ENCODE measurements at regions not wholly inside any gene's neighbourhood (a gene's known extent, or its start where the extent isn't known, plus 50 kb on each side); places are given as distances from the start of the nearest gene placed in this dataset.

DNA sequence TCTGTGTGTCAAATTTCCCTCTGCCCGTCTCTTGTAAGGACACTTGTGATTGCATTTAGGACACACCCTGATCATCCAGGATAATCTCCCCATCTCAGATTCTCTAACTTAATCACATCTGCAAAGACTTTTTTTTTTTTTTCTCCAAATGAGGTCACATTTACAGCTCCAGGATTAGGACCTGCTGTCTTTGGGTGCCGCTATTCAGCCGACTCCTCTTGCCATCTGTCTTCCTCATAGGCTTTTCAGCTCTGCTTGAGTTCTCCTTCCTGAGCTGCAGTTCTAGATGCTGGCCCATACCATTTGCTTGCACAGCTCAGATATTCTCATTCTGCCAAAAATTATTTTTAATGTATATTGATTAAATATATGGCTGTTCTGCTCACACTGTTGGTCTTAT lies 94.3 kb upstream of the TLE3 start:
- Mint-ChIP-seq H3K9me3 (peaks cover 6% of the 10 kb centered on the region), H3K4me1 (peaks cover 15% of the 10 kb centered on the region), H3K27ac (no peak overlapping the region), H3K27me3 (peaks cover 7% of the 10 kb centered on the region), H3K4me3 (no peak overlapping the region), H3K36me3 (peaks cover 4% of the 10 kb centered on the region)
- DNase-seq (ENCODE audit: low spot score in 2 of 2): no peak
- no peak for ATAC-seq (ENCODE audit: low read depth)

DNA sequence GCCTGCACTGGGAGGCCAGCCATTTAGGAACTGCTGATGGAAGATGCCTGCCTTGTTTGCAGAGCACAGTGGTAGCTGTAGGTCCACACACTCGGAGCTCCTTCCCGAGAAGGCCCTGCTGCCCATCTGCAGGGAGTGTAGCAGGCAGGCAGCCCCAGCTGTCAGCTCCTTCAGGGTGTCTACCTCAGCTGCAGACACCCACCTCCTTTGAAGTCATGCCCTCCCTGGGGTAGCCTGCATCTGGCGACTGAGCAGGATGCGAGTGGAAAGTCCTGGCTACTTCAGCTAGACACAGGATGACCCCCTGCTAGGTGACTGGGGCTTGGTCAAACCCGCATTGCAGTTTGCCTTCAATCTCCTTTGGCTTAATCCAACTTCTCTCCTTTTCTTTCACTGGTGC lies 93.2 kb upstream of the TLE3 start:
- no peak overlapping the region for H3K4me3 Mint-ChIP-seq
- H3K27ac Mint-ChIP-seq: no peak overlapping the region
- DNase-seq (ENCODE audit: low spot score in 2 of 2): no peak
- ATAC-seq (ENCODE audit: low read depth): no peak
- H3K27me3 Mint-ChIP-seq: peaks cover 9% of the 10 kb centered on the region
- H3K36me3 Mint-ChIP-seq: peaks cover 4% of the 10 kb centered on the region
- peaks cover 17% of the 10 kb centered on the region for H3K4me1 Mint-ChIP-seq
- H3K9me3 Mint-ChIP-seq: peaks cover 6% of the 10 kb centered on the region

DNA sequence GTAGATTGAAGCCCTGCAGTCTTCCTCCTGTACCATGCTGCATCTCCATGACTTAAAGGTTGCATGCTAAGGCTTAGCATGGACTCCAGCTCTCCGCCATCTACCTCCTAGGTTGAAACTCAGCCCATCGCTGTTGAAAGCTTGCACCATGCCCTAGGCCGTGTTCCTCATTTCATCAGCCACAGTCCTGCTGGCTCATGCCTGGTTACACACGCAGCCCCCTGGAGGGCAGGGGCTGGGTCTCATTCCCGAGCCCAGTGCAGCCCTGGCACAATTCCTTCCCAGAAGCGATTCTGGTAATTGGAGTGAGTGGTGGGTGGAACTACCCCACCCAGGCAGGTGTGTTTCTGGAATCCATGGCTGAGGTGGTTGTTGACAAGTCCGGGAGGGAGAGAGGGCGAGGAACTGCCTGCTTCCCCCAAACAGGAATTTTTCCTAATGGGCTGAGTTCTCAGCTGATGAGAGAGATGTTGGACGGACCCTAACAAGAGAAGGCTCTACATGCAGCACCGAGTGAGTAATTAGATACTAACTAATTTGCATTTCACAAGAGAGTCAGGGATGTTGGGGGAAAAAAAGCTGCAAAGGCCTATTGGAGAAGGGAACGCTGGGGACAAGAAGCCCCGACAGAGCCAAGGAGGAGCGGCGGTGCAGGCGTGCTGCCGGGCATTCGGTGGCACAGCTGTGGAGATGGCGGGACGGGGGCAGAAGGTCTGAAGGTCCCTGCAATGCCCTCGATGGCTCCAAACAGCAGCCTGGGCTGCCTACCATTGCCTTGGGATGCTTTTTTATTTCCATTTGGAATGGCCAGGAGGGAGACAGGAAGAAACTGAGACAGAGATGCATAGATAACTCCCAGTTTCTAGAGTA lies 92.3 kb upstream of the TLE3 start:
- peaks cover 6% of the 10 kb centered on the region for H3K9me3 Mint-ChIP-seq
- peaks cover 4% of the 10 kb centered on the region for H3K36me3 Mint-ChIP-seq
- H3K4me1 Mint-ChIP-seq: peaks cover 18% of the 10 kb centered on the region
- no peak overlapping the region for H3K4me3 Mint-ChIP-seq
- DNase-seq (ENCODE audit: low spot score in 2 of 2) (no peak), ATAC-seq (ENCODE audit: low read depth) (no peak)
- H3K27ac Mint-ChIP-seq: no peak overlapping the region
- H3K27me3 Mint-ChIP-seq: peaks cover 8% of the 10 kb centered on the region

DNA sequence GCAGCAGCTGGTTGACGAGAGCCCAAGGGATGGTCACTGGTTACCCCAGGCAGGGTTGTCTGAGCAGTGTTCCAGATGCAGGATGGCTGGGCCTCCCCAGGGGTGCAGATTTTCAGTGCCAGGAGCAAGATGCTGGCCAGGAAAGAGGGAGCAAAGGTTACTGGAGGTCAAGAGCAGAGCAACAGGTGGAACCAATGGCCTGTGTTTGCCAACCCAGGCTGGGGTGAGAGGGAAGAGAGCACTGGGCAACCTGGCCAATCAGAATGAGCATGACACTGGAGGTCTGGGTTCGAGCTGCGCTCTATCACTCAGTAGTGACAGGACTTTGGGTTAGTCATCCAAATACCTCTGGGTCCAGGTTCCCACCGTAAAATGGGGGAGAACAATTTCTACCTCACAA lies 90.6 kb upstream of the TLE3 start:
- peaks cover 4% of the 10 kb centered on the region for H3K36me3 Mint-ChIP-seq
- H3K9me3 Mint-ChIP-seq: peaks cover 7% of the 10 kb centered on the region
- peaks cover 20% of the 10 kb centered on the region for H3K4me1 Mint-ChIP-seq
- no peak overlapping the region for H3K4me3 Mint-ChIP-seq
- H3K27ac Mint-ChIP-seq: no peak overlapping the region
- H3K27me3 Mint-ChIP-seq: peaks cover 8% of the 10 kb centered on the region
- ATAC-seq (ENCODE audit: low read depth) (no peak), DNase-seq (ENCODE audit: low spot score in 2 of 2) (no peak)

DNA sequence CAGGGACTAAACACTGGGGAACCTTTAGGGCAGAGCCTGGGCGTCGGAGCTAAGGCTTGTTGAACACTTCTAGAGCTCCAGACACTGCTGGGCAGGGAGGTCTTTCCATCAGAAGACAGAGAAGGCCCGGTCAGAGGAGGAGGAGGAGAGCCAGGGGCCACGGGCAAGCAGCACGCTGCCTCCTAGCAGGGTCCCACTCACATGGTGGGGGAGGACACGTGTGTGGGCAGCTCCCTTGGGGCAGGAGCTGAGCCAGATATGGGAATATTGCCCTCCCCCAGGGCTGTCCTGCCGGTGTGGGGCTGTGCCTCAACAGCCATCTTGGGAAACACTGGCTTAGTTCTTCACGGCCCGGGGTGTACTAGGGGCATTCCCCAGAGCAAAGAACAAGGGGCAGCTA lies 89.6 kb upstream of the TLE3 start:
- DNase-seq (ENCODE audit: low spot score in 2 of 2): no peak
- ATAC-seq (ENCODE audit: low read depth): no peak
- Mint-ChIP-seq H3K27me3 (peaks cover 9% of the 10 kb centered on the region), H3K4me1 (peaks cover 23% of the 10 kb centered on the region), H3K27ac (no peak overlapping the region), H3K4me3 (no peak overlapping the region), H3K9me3 (peaks cover 7% of the 10 kb centered on the region), H3K36me3 (peaks cover 3% of the 10 kb centered on the region)

DNA sequence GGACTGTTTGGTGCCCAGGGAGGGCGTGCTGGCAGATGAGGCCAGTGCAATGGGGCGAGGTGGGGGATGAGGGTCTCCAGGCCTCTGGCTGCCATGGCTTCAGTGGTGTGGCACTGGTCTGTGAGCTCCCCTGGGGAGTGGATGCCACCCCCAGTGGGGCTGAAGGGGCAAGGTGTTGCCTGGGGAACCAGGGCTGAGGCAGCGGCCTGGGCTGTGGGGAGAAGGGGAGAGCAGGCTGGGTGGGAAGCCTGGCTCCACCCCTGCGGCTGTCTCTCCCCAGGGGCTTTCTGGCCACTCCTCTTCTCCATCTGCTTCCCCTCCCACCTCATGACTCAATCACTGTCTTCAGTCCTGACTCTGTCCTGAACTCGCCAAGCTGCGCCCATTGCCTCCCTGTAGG lies 88.4 kb upstream of the TLE3 start:
- no peak for ATAC-seq (ENCODE audit: low read depth)

DNA sequence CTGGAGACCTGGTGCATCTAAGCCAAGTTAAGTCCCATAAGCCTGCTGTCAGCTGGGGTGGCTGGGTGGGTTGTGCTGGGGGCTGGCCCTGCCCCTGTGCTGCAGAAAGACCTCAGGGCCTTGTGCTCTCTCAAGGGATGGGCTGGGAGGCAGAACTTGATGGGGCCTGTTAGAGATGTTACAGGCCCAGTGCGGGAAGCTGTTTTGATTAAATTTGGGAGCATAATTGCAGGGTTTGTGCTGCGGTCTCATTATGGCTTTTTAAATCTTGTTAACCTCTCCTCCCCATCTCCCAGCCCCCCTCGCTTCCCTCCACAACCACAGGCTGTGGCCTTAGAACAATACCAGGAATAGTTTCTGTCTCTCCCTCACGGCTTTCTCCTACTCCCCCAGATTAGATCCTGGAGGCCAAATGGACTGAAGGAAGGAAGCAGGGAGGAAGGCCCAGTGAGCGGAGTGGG lies 87.6 kb upstream of the TLE3 start:
- DNase-seq (ENCODE audit: low spot score in 2 of 2) (no peak), ATAC-seq (ENCODE audit: low read depth) (no peak)
- H3K4me3 Mint-ChIP-seq: no peak overlapping the region
- H3K27me3 Mint-ChIP-seq: peaks cover 9% of the 10 kb centered on the region
- peaks cover 1% of the 10 kb centered on the region for H3K9me3 Mint-ChIP-seq
- peaks cover 25% of the 10 kb centered on the region for H3K4me1 Mint-ChIP-seq
- no peak overlapping the region for H3K27ac Mint-ChIP-seq
- no peaks in the 10 kb centered on the region for H3K36me3 Mint-ChIP-seq

More for the DNA sequence above, 88.4 kb upstream of the TLE3 start:
- Mint-ChIP-seq H3K36me3 (no peaks in the 10 kb centered on the region), H3K4me1 (peaks cover 25% of the 10 kb centered on the region), H3K9me3 (peaks cover 1% of the 10 kb centered on the region), H3K27me3 (peaks cover 6% of the 10 kb centered on the region), H3K27ac (no peak overlapping the region), H3K4me3 (no peak overlapping the region)
- DNase-seq (ENCODE audit: low spot score in 2 of 2): no peak

DNA sequence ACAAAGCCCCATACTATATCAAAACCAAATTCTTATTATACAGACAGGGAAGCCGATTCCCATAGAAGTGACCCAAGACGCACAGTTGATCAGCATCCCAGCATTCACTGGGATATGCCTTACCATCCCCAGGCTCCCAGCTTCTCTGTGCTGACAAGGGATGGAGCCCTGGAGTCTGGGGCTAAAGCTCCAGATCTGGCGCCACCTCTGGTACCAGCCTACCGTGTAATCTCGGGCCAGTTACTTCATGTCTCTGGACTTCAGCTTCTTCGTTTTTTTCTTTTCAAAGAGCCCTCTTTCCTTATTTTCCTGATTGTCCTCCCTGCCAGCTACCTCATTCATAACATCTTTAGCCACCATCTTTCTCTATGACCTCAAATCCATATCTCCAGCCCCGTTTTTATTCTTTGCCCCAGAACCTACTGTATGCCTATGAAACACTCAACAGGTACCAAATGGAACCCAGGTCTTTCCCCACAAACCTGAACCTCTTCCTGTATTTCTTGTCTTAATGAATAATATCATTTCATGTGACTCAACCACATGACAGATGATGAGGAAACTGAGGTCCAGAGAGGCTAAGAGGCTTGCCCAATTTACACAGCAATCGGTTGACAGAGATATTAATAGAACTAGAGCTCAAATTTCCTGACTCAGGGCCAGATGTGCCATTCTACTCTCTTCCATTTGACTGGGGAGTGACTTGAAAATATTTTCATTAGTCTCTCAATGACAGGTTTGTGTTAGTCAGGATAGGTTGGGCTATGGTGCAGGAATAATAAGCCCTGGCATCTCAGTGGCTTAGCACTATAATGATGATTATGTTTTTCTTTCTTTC lies 85.4 kb upstream of the TLE3 start:
- DNase-seq (ENCODE audit: low spot score in 2 of 2) (no peak), ATAC-seq (ENCODE audit: low read depth) (no peak)
- H3K27me3 Mint-ChIP-seq: peaks cover 9% of the 10 kb centered on the region
- H3K4me1 Mint-ChIP-seq: peaks cover 25% of the 10 kb centered on the region
- H3K4me3 Mint-ChIP-seq: no peak overlapping the region
- H3K36me3 Mint-ChIP-seq: no peaks in the 10 kb centered on the region
- peaks cover 3% of the 10 kb centered on the region for H3K9me3 Mint-ChIP-seq
- H3K27ac Mint-ChIP-seq: no peak overlapping the region

DNA sequence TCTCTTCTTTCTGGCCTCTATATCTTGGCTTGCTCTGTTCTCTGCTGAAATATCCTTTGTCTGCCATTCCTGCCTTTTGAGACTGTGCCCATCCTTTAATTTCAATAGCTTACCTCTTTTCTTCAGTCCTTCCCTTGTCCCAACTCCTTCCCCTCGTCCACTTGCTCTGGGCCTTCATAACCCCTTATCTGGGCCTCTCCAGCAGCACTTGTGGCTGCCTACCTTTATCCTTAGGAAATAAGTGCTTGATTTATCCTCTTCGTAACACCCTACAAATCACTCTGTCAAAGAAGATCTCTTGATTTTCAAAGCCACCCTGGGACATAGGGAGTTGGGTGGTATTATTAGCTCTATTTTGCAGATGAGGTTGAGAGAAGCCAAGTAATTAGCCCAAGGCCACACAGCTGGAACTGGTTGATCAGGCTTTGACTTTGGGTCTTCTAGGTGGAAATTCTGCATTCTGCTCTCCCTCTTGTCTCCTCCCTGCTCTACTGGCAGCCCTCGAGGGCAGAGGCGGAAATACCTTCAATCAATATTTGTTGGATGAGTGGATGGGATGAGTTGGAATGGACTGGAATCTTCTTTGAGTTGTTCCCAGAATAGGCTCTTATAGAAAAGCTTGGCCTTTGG lies 84.0 kb upstream of the TLE3 start:
- Mint-ChIP-seq H3K27me3 (peaks cover 8% of the 10 kb centered on the region), H3K27ac (no peak overlapping the region), H3K4me3 (no peak overlapping the region), H3K36me3 (no peaks in the 10 kb centered on the region), H3K9me3 (peaks cover 3% of the 10 kb centered on the region), H3K4me1 (peaks cover 21% of the 10 kb centered on the region)
- ATAC-seq (ENCODE audit: low read depth) (no peak), DNase-seq (ENCODE audit: low spot score in 2 of 2) (no peak)

DNA sequence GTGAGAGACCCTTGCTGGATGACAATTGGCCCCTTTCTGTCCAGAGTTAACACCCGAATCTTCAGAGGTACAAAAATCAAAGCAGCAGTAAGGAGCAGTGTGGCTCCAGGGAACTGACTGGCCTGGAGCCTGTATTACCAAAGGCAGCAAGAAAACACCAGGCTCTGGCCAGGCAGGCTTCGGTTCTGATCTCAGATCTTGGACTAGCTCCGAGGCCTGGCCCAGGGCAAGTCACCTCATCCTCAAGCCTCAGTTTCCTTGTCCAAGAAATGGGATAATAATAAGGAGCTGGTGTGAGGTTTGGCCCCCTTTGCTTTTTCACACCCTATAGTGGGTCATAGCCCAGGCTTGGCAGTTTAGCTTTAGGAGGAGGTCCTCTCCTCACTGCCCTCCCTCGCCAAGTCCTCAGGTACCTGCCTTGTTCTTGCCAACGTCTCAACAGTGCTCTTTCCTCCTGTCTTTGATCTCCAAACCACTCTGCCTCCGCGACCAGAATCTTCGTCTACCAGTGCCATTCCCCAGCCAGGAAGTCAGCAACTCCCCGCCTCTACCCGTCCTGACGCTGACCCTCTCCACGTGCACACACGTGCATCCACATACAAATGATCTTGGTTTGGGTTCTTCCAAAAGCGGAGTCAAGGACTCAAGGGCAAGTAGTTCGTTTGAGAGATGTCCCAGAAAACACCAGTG lies 82.6 kb upstream of the TLE3 start:
- DNase-seq (ENCODE audit: low spot score in 2 of 2) (no peak), ATAC-seq (ENCODE audit: low read depth) (no peak)
- Mint-ChIP-seq H3K4me3 (no peak overlapping the region), H3K9me3 (peaks cover 3% of the 10 kb centered on the region), H3K4me1 (peaks cover 11% of the 10 kb centered on the region), H3K27ac (no peak overlapping the region), H3K36me3 (no peaks in the 10 kb centered on the region), H3K27me3 (peaks cover 5% of the 10 kb centered on the region)

DNA sequence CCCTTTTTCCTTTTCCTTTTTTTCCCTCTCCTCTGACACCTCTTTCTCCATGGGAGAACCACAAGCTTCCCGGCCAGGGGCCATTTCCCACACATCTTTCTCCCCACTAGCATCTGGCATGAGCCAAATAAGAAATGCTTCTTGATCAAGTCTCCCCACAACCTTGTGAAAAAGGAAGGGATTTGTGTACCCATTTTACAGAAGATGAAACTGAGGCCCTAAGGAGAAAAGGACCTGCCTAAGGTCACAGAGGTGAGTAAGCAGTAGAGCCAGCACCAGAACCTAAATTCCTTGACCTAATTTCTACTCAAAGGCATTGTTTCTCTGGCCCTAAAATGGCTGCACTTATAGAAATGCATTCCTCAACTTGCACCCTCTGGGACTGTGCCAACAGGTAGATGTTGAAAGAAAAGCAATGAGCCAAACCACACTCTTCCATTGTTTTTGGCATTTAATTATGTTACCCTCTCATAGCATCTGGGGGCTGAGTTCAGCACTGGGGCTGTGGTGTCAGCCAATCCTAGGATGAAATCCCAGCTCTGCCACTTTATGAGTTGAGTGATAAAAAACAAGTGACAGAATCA lies 81.7 kb upstream of the TLE3 start:
- no peak for ATAC-seq (ENCODE audit: low read depth)
- no peaks in the 10 kb centered on the region for H3K36me3 Mint-ChIP-seq
- H3K4me3 Mint-ChIP-seq: no peak overlapping the region
- H3K4me1 Mint-ChIP-seq: peaks cover 11% of the 10 kb centered on the region
- peaks cover 3% of the 10 kb centered on the region for H3K9me3 Mint-ChIP-seq
- no peak for DNase-seq (ENCODE audit: low spot score in 2 of 2)
- peak overlapping the region; percentile 2 for H3K27ac Mint-ChIP-seq
- H3K27me3 Mint-ChIP-seq: peaks cover 5% of the 10 kb centered on the region

DNA sequence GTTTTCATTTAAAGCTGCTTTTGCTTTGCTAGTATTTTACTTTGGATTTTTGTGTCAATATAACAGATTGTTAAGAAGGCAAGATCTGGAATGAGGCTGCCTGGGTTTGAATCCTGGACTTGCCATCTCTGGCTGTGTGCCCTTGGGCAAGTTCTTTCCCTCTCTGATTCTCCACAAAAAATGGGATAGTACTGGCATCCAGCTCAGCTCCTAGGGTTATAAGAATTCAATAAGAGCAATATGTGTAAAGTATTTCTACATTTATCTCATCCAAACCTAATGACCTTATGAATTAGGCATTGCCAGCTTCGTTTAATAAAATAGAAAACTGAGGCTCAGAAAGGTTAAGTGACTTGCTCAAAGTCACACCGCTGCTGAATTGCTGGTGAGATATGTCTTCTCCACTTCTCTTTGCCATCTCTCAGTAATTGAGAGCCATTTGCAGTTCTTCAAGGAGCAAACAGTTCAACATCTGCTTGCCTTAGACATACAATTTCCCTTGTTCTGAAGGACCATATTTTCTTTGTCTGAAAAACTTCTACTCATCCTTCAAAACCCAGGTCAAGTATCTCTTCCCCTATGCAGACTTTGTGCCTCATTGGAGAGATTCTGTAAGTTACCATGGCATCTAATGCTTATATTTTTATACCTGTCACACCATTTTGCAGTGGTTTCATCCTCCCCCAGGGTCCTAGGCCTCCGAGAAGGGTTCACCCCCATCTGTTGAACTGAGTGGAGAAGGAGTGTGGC lies 80.8 kb upstream of the TLE3 start:
- no peak for ATAC-seq (ENCODE audit: low read depth)

More for the DNA sequence above, 80.8 kb upstream of the TLE3 start:
- Mint-ChIP-seq H3K4me1 (peaks cover 7% of the 10 kb centered on the region), H3K36me3 (no peaks in the 10 kb centered on the region), H3K27ac (no peak overlapping the region), H3K9me3 (peaks cover 2% of the 10 kb centered on the region), H3K27me3 (peaks cover 4% of the 10 kb centered on the region), H3K4me3 (no peak overlapping the region)
- DNase-seq (ENCODE audit: low spot score in 2 of 2): no peak
